ENCODE measurements at regions not wholly inside any gene's neighbourhood (a gene's known extent, or its start where the extent isn't known, plus 50 kb on each side); places are given as distances from the start of the nearest gene placed in this dataset.
"Not testable (repeated sequence)": the region's sequence is repeated elsewhere in the genome, so short reads cannot be mapped to it uniquely, and the experiment has no call there.

DNA sequence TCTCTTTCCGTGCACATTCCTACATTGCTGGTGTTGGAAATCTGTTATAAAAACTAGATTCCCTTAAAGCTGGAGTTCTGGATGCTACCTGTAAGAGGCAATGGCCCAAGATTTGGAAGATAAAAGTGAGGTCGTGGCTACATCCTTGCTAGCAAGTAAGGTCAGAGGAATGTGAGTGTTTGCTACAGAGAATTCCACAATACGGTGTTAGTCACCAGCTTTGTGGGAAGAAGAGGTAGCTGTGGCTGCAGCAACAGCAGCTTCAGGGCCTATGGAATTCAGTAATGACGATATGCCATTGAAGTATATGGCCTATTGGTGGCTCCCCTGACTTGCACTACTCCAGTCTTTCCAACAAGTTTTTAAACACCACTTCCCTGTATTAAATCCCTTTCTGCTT is 227.7 kb upstream of the TMEM260 start:
- no peak for DNase-seq

DNA sequence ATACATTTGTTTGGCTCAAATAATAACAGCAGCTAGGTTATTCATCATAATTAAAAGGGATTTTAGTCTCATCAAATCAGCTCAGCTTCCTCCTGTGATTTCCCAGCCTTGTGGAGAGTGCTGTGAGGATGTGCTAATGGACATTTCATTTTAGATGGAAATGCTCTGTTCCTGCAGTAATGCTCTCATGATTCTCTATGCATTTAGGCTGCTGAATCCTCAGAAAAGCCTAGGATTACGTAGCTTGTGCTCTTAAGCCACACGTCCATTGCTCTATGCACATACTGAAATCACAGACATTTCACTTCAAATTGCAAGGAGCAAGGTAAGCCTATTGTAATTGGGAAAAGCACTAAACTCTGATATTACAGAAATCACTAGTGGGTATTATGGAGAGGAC is 226.6 kb upstream of the TMEM260 start:
- no peak for DNase-seq

DNA sequence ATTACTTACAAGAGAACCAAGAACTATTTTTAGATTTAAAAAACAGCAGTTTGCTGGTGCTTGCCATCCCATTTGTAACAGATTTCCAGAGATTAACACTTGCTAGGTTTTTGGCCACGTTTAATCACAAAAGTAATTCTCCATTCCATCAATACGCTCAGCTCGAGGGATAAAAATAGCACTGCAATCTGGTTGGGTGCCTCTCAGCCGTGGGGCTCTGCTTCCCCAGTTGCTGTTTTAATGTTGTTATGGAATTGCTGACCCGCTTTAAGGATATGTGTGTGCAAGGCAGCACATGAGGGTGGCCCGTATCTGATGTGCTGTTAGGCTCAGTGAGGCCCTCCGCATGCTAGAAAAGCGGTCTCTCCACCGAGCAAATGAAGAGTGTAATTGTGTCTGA is 222.2 kb upstream of the TMEM260 start:
- DNase-seq, result no peak

- DNase-seq, result no peak
Observed at GRCh38 chr14:56358275-56358674, 221.3 kb upstream of the TMEM260 start.

GRCh38 chr14:56358851-56359614 is 220.6 kb upstream of the TMEM260 start:
- DNase-seq, result no peak

DNA sequence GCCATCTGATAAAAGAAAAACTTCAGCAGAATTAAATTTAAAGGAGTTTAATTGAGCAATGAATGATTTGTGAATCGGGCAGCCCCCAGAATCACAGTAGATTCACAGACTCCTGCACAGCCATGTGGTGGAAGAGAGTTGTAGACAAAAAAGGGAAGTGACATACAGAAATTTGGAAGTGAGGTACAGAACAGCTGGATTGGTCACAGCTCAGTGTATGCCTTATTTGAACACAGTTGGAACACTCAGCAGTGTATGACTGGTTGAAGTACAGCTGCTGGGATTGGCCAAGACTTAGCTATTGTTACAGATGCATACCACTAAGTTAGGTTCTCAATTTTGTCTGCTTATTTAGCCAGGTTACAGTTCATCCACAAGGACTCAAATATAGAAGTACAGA is 213.9 kb upstream of the TMEM260 start:
- not testable (repeated sequence) for DNase-seq

- DNase-seq, result no peak
Observed at GRCh38 chr14:56367416-56367815, 212.2 kb upstream of the TMEM260 start.

DNA sequence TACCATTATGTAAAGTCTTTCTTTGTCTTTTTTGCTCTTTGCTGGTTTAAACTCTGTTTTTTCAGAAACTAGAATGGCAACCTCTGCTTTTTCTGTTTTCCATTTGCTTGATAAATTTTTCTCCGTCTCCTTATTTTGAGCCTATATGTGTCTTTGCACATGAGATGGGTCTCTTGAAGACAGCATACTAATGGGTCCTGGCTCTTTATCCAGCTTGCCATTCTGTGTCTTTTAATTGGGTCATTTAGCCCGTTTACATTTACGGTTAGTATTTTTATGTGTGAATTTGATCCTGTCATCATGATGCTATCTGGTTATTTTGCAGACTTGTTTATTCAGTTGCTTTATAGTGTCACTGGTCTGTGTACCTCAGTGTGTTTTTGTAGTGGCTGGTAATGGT is 207.9 kb upstream of the TMEM260 start:
- no peak for DNase-seq

GRCh38 chr14:56374421-56374820 is 205.2 kb upstream of the TMEM260 start:
- DNase-seq, result no peak

DNA sequence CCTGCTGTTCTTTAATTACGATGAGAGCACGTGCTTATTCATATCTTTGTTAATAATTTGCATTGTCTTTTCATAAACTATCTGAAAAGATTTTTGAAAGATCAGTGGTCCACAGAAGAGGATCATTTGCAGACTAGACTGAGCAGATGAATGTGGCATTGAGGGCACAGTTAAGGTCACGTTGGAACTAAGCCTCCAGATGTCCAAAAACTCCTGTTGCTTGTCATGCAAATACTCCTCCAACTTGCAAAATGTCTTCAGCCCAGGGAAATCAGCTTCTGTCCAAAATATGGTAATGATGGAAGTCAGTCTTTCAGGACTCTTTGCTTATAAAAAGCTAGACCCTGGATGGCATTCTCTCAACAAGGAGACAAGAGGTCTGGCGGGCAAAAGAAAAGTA is 201.6 kb upstream of the TMEM260 start:
- DNase-seq, result no peak

DNA sequence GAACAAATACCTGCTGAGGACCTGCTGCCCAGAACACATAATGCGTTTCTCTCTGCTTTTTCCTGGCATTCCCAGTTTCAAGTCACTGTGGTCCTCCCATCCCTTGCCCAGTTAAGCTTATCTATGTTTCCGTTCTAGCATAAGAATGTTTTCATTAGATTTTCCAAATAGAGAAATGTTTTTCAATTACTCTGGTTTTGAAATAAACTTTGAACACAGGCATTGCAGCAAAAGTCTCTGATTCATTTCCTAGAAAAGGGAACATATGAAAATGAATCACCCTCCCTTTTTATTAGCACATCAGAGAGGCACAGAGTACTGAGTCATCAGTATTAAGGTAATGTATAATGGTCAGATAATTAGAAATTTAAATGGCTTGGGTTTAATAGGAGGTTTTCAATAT is 201.1 kb upstream of the TMEM260 start:
- DNase-seq, result no peak

GRCh38 chr14:56379956-56380355 is 199.6 kb upstream of the TMEM260 start:
- no peak for DNase-seq

- DNase-seq, result no peak
Observed at GRCh38 chr14:56386024-56386423, 193.6 kb upstream of the TMEM260 start.

DNA sequence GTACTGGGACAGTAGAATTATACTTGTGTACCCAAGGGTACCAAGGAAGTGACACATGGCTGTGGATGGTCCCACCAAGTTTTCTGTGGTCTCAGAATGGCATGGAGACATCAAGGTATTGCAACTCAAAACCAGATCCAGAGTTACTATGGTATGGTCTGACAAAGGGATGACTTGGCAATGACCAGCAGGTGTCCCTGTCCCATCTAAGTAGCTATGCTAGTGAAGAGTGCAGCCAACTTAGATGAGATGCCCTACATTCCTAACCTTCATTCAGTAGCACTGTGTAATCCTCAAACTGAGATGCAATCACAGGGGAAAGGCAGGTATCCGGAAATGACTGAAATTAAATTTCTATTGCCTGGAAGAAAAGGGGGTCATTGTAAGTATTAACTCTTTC is 188.7 kb upstream of the TMEM260 start:
- DNase-seq, result no peak

- no peak for DNase-seq
Observed at GRCh38 chr14:56394826-56395530, 184.6 kb upstream of the TMEM260 start.

DNA sequence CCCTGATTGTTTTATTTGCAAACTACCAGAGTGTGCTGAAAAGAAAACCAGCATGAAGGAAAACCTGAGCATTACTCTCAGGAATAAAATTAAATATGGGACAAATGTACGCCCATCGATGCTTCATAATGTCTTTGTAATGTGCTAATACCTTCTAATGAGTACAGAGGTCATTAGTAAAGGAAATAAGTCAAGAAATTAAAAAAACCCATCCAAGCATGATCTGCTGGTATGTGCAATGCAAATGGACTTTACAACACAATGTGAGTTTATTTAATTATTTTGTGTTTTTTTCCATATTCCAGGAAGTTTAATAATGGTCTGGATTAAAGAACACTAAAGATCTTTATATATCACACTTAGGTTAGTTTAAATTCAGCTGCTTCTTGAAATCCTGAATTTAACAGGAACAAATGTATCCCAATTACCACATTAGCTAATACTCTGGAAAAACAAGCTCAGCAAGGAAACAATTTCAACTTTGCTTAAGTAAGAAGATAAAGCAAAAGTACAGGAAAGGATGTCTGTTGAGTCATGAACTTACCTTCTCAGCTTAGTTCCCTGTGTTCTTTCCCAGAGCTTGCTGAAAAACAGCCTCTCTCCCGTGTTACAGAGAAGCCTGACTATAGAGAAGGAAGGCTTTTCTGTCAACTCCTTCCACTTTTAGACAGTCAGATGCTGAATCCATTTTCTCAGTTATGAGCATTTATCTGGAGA is 179.3 kb upstream of the TMEM260 start:
- DNase-seq, result no peak

DNA sequence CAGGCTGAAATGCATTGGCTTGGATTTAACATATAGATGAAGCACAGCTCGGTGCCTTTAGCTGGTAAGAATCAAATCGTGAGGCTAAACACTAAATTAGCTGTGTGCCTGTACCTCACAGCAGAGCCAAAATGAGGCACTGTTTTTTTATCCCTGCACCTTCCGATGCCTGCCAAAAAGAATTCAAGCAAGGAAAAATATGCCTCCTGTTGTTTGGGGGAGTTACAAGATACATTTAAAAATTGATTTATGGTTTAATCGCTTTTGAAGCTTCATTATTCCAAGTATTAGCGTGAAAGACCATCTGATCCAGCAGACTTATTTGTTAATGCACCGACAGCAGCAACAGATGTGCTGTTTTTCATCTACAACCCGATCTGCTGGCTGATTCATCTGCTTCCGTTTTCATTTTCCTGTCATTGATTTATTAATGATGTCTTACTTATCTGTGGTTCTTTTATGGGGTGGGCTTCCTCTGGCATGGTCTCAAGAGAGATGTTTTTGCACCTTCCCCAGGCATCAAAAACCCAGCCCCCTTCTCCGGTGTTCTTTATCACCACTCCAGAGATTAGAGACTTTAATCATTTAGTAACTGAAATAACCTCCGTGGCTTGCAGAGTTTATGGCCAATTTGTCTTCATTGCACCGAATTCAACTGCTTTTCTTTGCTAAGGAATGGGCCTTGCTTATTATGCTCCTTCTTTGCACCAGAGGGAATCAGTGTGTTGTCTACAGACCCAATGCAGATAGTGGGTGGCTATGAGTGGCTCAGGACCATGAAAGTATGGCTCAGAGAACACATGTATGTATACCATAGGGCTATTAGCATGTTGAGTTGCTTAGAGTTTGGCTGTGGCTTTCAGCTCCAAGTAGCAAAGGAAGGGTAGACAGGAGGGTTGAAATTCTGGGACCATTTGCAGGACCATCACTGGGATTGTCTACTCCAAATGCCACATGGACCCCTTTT is 166.8 kb upstream of the TMEM260 start:
- DNase-seq, result no peak

- DNase-seq, result no peak
Observed at GRCh38 chr14:56413721-56414120, 165.9 kb upstream of the TMEM260 start.

DNA sequence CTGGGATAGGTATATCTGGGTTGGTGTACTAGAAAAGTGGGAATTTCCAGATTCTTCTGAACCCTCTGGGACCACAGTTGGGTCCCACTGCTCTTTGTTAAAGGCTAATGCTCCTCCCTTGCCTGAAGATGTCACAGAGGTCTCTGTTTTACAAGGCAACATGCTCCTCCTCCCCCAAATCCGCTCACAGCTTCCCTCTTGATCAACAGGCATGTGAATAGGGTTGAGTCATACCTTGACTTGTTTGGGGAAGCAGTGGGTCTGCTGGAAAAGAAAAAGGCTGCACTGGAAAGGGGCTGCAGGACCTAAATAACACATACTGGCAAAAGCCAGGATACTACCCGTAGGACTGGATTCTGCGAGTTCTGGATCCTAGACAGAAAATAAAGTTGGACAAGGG is 165.4 kb upstream of the TMEM260 start:
- DNase-seq, result peak; percentile 9

DNA sequence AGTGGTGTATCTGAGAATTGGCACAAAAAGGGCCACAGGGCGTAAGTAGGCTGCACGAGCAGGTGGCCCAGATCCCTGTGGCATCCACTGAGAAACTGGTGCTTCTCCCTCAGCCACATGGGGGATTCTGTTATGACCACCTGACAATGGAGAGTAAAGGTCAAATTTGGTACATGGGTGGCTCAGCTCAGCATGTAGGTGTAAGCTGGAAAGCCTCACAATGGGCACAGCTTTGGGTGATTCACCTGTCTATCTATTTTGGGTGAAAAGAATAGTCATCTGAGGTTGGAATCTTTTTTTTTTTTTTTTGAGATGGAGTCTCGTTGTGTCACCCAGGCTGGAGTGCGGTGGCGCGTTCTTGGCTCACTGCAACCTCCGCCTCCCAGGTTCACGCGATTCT is 163.4 kb upstream of the TMEM260 start:
- DNase-seq, result no peak

- no peak for DNase-seq
Observed at GRCh38 chr14:56417173-56417572, 162.4 kb upstream of the TMEM260 start.

DNA sequence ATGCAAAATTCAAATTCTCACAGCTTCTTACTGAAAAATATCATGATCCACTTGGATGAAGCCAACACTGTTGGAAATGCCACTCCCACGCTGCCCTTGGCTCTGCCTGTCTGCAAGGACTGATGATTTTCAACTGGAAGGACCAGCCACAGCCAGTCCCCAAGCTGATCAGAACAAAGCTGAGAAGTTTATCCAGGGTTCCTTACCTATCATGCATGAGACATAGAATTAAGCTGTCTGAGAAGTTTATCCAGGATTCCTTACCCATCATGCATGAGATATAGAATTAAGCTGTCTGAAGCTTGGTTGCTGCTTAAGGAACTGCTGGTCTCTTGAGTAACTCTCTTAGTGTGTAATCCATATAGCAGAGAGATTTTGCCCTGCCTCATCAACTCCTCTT is 159.8 kb upstream of the TMEM260 start:
- no peak for DNase-seq

- DNase-seq, result no peak
Observed at GRCh38 chr14:56422221-56422620, 157.4 kb upstream of the TMEM260 start.

Data from SIG-M5 (cell line).